B cell (primary cell): ENCODE measurements at regions not wholly inside any gene's neighbourhood (a gene's known extent, or its start where the extent isn't known, plus 50 kb on each side); places are given as distances from the start of the nearest gene placed in this dataset.

Source experiments
- EZH2 ChIP-seq: IDR thresholded peaks from 2 replicates; pipeline ENCODE4 v1.6.1; 2012; ENCODE audit warnings: borderline replicate concordance, low read depth, mild to moderate bottlenecking, moderate library complexity, low read length; ENCODE audit not compliant: insufficient read depth, poor library complexity, severe bottlenecking
- TF ChIP-seq, protein P1 (sequence below): fragments of 200-600 bp; IDR thresholded peaks from one replicate; pipeline ENCODE4 v1.8.0; 2022; ENCODE audit warnings: antibody characterized with exemption, mild to moderate bottlenecking

DNA sequence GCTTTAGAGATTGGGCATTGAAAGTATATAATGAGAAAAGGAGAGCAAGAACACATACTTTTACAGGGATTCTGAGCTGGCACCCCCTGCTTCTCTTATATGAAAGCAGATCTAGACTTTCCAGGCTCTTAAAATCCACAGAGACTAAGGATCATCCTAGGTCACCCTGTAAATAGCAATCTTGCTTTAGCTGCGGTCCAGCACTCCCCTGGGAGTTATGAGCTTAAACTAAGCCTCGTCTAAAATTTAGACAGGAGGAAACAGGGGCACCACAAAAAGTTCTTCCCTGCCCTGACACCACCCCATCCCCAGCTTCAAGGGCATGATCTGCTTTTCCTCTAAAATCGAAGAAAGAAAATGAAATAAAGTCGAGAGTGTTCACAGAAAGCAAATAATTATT lies 143.3 kb upstream of the KCNIP4 start:
- TF ChIP-seq EZH2 = no peak
- TF ChIP-seq, protein P1, sequence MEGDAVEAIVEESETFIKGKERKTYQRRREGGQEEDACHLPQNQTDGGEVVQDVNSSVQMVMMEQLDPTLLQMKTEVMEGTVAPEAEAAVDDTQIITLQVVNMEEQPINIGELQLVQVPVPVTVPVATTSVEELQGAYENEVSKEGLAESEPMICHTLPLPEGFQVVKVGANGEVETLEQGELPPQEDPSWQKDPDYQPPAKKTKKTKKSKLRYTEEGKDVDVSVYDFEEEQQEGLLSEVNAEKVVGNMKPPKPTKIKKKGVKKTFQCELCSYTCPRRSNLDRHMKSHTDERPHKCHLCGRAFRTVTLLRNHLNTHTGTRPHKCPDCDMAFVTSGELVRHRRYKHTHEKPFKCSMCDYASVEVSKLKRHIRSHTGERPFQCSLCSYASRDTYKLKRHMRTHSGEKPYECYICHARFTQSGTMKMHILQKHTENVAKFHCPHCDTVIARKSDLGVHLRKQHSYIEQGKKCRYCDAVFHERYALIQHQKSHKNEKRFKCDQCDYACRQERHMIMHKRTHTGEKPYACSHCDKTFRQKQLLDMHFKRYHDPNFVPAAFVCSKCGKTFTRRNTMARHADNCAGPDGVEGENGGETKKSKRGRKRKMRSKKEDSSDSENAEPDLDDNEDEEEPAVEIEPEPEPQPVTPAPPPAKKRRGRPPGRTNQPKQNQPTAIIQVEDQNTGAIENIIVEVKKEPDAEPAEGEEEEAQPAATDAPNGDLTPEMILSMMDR = no peak
